Activated CD4-positive, alpha-beta memory T cell treated with anti-CD3 and anti-CD28 coated beads for 36 hours (primary cell): ENCODE measurements at regions not wholly inside any gene's neighbourhood (a gene's known extent, or its start where the extent isn't known, plus 50 kb on each side); places are given as distances from the start of the nearest gene placed in this dataset.

Source experiments
- CTCF ChIA-PET: fragments of 350-600 bp; sonication (Branson Sonifier 250); formaldehyde crosslinking; loops from one replicate; lab custom pipeline; 2021; ENCODE audit warnings: antibody characterized with exemption, inconsistent platforms; lab: Charles Lee
- POLR2A ChIA-PET: fragments of 350-600 bp; sonication (Branson Sonifier 250); formaldehyde crosslinking; loops from one replicate; lab custom pipeline; 2021; ENCODE audit warnings: antibody characterized with exemption; lab: Charles Lee
- DNase-seq: peaks from one replicate; pipeline ENCODE4 v3.0.0-alpha.2; 2020
- H3K27ac Mint-ChIP-seq: one replicate; pipeline ENCODE4 v1.8.0; 2021; ENCODE audit warnings: mixed read lengths
- H3K27me3 Mint-ChIP-seq: one replicate; pipeline ENCODE4 v1.8.0; 2021; ENCODE audit warnings: mixed read lengths
- H3K36me3 Mint-ChIP-seq: one replicate; pipeline ENCODE4 v1.8.0; 2021; ENCODE audit warnings: mixed read lengths
- H3K4me1 Mint-ChIP-seq: one replicate; pipeline ENCODE4 v1.8.0; 2021; ENCODE audit warnings: low read depth, mixed read lengths
- H3K4me3 Mint-ChIP-seq: one replicate; pipeline ENCODE4 v1.8.0; 2021; ENCODE audit warnings: mild to moderate bottlenecking, mixed read lengths
- H3K9me3 Mint-ChIP-seq: one replicate; pipeline ENCODE4 v1.8.0; 2021; ENCODE audit warnings: mixed read lengths
- intact Hi-C: fragments of 100-400 bp; cut with micrococcal nuclease; formaldehyde crosslinking; loops from one replicate; pipeline ENCODE4 v1.15.1; 2023

- H3K4me1 Mint-ChIP-seq: no peaks in the 10 kb centered on the region
- intact Hi-C loops: no loop called here
- ChIA-PET POLR2A (no interaction called here), CTCF (no interaction called here)
- no peaks in the 10 kb centered on the region for H3K36me3 Mint-ChIP-seq
- H3K4me3 Mint-ChIP-seq: no peak overlapping the region
- H3K27ac Mint-ChIP-seq: no peak overlapping the region
- no peaks in the 10 kb centered on the region for H3K27me3 Mint-ChIP-seq
- no peak for DNase-seq
- H3K9me3 Mint-ChIP-seq: peaks cover 5% of the 10 kb centered on the region
These were observed 255.1 kb upstream of the FAT3 start for GRCh38 chr11:91969486-91969885.

GRCh38 chr11:91967691-91968045, 256.9 kb upstream of the FAT3 start:
- no peaks in the 10 kb centered on the region for H3K36me3 Mint-ChIP-seq
- H3K27ac Mint-ChIP-seq: no peak overlapping the region
- ChIA-PET CTCF (no interaction called here), POLR2A (no interaction called here)
- no peaks in the 10 kb centered on the region for H3K4me1 Mint-ChIP-seq
- H3K9me3 Mint-ChIP-seq: peaks cover 10% of the 10 kb centered on the region
- H3K4me3 Mint-ChIP-seq: no peak overlapping the region
- H3K27me3 Mint-ChIP-seq: no peaks in the 10 kb centered on the region
- intact Hi-C loops: loop anchor here (1.0 kb wide), 1 partner anchor 25 kb away; no protein-coding TSS in a partner anchor
- DNase-seq: no peak

GRCh38 chr11:91967026-91967690, 257.5 kb upstream of the FAT3 start:
- CTCF ChIA-PET: no interaction called here
- no peaks in the 10 kb centered on the region for H3K36me3 Mint-ChIP-seq
- no peak overlapping the region for H3K27ac Mint-ChIP-seq
- no peaks in the 10 kb centered on the region for H3K27me3 Mint-ChIP-seq
- intact Hi-C loops: no loop called here
- H3K9me3 Mint-ChIP-seq: peaks cover 7% of the 10 kb centered on the region
- no peaks in the 10 kb centered on the region for H3K4me1 Mint-ChIP-seq
- POLR2A ChIA-PET: no interaction called here
- H3K4me3 Mint-ChIP-seq: no peak overlapping the region
- no peak for DNase-seq

- Mint-ChIP-seq H3K4me3 (no peak overlapping the region), H3K4me1 (no peaks in the 10 kb centered on the region), H3K9me3 (peaks cover 11% of the 10 kb centered on the region), H3K36me3 (no peaks in the 10 kb centered on the region), H3K27ac (no peak overlapping the region), H3K27me3 (no peaks in the 10 kb centered on the region)
- DNase-seq: no peak
- ChIA-PET CTCF (no interaction called here), POLR2A (no interaction called here)
- intact Hi-C loops: no loop called here
These were observed 258.2 kb upstream of the FAT3 start for GRCh38 chr11:91966368-91966767.

- no peak for DNase-seq
- H3K9me3 Mint-ChIP-seq: peaks cover 37% of the 10 kb centered on the region
- intact Hi-C loops: no loop called here
- no peaks in the 10 kb centered on the region for H3K36me3 Mint-ChIP-seq
- H3K4me1 Mint-ChIP-seq: no peaks in the 10 kb centered on the region
- ChIA-PET CTCF (no interaction called here), POLR2A (no interaction called here)
- no peak overlapping the region for H3K4me3 Mint-ChIP-seq
- H3K27ac Mint-ChIP-seq: no peak overlapping the region
- no peaks in the 10 kb centered on the region for H3K27me3 Mint-ChIP-seq
These were observed 263.8 kb upstream of the FAT3 start for GRCh38 chr11:91960770-91961169.

GRCh38 chr11:91959411-91959810, 265.2 kb upstream of the FAT3 start:
- H3K4me3 Mint-ChIP-seq: no peak overlapping the region
- no peaks in the 10 kb centered on the region for H3K27me3 Mint-ChIP-seq
- DNase-seq: no peak
- H3K36me3 Mint-ChIP-seq: no peaks in the 10 kb centered on the region
- no peak overlapping the region for H3K27ac Mint-ChIP-seq
- CTCF ChIA-PET: no interaction called here
- intact Hi-C loops: no loop called here
- peaks cover 37% of the 10 kb centered on the region for H3K9me3 Mint-ChIP-seq
- POLR2A ChIA-PET: no interaction called here
- no peaks in the 10 kb centered on the region for H3K4me1 Mint-ChIP-seq

- H3K27ac Mint-ChIP-seq: no peak overlapping the region
- POLR2A ChIA-PET: no interaction called here
- peaks cover 31% of the 10 kb centered on the region for H3K9me3 Mint-ChIP-seq
- H3K27me3 Mint-ChIP-seq: no peaks in the 10 kb centered on the region
- intact Hi-C loops: no loop called here
- DNase-seq: no peak
- no peaks in the 10 kb centered on the region for H3K36me3 Mint-ChIP-seq
- CTCF ChIA-PET: no interaction called here
- H3K4me3 Mint-ChIP-seq: no peak overlapping the region
- H3K4me1 Mint-ChIP-seq: no peaks in the 10 kb centered on the region
These were observed 267.9 kb upstream of the FAT3 start for GRCh38 chr11:91956711-91957110.

GRCh38 chr11:91955206-91955605, 269.4 kb upstream of the FAT3 start:
- Mint-ChIP-seq H3K36me3 (no peaks in the 10 kb centered on the region), H3K4me1 (no peaks in the 10 kb centered on the region), H3K27me3 (no peaks in the 10 kb centered on the region), H3K4me3 (no peak overlapping the region), H3K9me3 (peaks cover 16% of the 10 kb centered on the region), H3K27ac (no peak overlapping the region)
- ChIA-PET POLR2A (no interaction called here), CTCF (no interaction called here)
- no peak for DNase-seq
- intact Hi-C loops: no loop called here

- Mint-ChIP-seq H3K4me3 (no peak overlapping the region), H3K27ac (no peak overlapping the region), H3K9me3 (peaks cover 5% of the 10 kb centered on the region), H3K27me3 (no peaks in the 10 kb centered on the region), H3K4me1 (no peaks in the 10 kb centered on the region), H3K36me3 (no peaks in the 10 kb centered on the region)
- POLR2A ChIA-PET: no interaction called here
- intact Hi-C loops: no loop called here
- DNase-seq: no peak
- CTCF ChIA-PET: no interaction called here
These were observed 272.6 kb upstream of the FAT3 start for GRCh38 chr11:91952056-91952455.

- peaks cover 5% of the 10 kb centered on the region for H3K9me3 Mint-ChIP-seq
- H3K27ac Mint-ChIP-seq: no peak overlapping the region
- intact Hi-C loops: no loop called here
- POLR2A ChIA-PET: no interaction called here
- no peaks in the 10 kb centered on the region for H3K36me3 Mint-ChIP-seq
- CTCF ChIA-PET: interaction anchor here (0.6 kb wide), 1 partner anchor 96 kb away, joined by 3 read pairs; no protein-coding TSS in a partner anchor
- no peaks in the 10 kb centered on the region for H3K27me3 Mint-ChIP-seq
- no peak for DNase-seq
- H3K4me3 Mint-ChIP-seq: no peak overlapping the region
- no peaks in the 10 kb centered on the region for H3K4me1 Mint-ChIP-seq
These were observed 277.3 kb upstream of the FAT3 start for GRCh38 chr11:91947215-91947820.

- Mint-ChIP-seq H3K9me3 (peaks cover 5% of the 10 kb centered on the region), H3K4me1 (no peaks in the 10 kb centered on the region), H3K36me3 (no peaks in the 10 kb centered on the region), H3K27me3 (no peaks in the 10 kb centered on the region), H3K27ac (no peak overlapping the region), H3K4me3 (no peak overlapping the region)
- POLR2A ChIA-PET: no interaction called here
- intact Hi-C loops: no loop called here
- DNase-seq: no peak
- CTCF ChIA-PET: interaction anchor here (0.6 kb wide), 1 partner anchor 96 kb away, joined by 3 read pairs; no protein-coding TSS in a partner anchor
These were observed 278.1 kb upstream of the FAT3 start for GRCh38 chr11:91946397-91946951.

- intact Hi-C loops: no loop called here
- Mint-ChIP-seq H3K4me1 (no peaks in the 10 kb centered on the region), H3K27ac (no peak overlapping the region), H3K9me3 (peaks cover 3% of the 10 kb centered on the region), H3K27me3 (no peaks in the 10 kb centered on the region), H3K4me3 (no peak overlapping the region), H3K36me3 (no peaks in the 10 kb centered on the region)
- POLR2A ChIA-PET: no interaction called here
- CTCF ChIA-PET: no interaction called here
- DNase-seq: no peak
These were observed 289.5 kb upstream of the FAT3 start for GRCh38 chr11:91935120-91935519.
